Epithelial cell of esophagus (primary cell): ENCODE measurements at regions not wholly inside any gene's neighbourhood (a gene's known extent, or its start where the extent isn't known, plus 50 kb on each side); places are given as distances from the start of the nearest gene placed in this dataset.

ENCODE experiments used
- DNase-seq: peaks from one replicate; pipeline ENCODE4 v3.0.0; 2010; ENCODE audit warnings: low read depth
- H3K4me3 ChIP-seq: 2 replicates; pipeline ENCODE4 v1.5.1; 2011; ENCODE audit warnings: mild to moderate bottlenecking, low read length, control low read depth
- TF ChIP-seq, protein P1 (sequence below): IDR thresholded peaks from 2 replicates; pipeline ENCODE4 v1.5.1; 2011; ENCODE audit warnings: low read depth, mild to moderate bottlenecking, low read length, control low read depth, inconsistent platforms; ENCODE audit not compliant: insufficient read depth; ENCODE audit errors: missing control alignments

DNA sequence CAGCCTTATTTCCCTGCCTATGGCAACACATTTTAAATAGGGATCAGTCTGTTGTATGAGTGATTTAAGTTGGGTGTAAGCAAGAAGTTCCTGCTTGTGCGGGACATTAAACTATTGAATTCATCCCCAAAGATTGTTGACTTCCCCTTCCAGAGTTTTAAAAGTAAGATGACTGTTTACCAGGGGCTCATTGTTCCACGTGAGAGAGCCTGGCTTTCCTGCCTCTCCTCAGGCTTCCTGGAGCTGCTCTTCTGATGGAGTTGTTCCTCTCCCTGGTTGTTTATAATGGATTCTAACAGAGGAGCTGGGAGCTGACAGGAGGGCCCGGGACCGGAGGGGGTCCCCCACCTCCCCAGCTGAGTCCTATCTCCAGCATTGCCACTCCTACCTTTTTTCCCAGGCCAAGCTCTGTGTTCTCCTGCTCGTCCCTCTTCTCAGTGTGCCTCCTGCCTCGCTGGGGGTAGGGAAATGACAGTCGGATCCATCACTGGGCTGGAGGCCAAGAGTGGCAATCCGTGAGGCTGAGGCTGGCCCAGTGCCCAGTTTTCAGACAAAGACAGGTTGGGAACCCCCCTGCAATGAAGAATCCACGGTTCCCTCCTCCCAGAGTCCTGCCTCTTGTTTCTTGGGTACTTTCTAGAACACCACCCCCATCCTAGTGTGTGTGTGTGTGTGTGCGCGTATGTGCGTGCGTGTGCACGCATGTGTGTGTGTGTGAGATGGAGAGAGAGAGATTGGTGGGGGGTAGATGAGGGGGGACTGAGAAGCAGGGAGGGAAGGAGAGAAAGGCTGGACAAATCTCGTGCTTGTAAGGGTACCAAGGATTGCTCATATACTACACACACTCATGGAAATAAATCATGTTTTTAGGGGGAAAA, 123.7 kb upstream of the NFIB start:
- H3K4me3 ChIP-seq, result no peak overlapping the region
- peak; percentile 45 for DNase-seq
- TF ChIP-seq, protein P1, sequence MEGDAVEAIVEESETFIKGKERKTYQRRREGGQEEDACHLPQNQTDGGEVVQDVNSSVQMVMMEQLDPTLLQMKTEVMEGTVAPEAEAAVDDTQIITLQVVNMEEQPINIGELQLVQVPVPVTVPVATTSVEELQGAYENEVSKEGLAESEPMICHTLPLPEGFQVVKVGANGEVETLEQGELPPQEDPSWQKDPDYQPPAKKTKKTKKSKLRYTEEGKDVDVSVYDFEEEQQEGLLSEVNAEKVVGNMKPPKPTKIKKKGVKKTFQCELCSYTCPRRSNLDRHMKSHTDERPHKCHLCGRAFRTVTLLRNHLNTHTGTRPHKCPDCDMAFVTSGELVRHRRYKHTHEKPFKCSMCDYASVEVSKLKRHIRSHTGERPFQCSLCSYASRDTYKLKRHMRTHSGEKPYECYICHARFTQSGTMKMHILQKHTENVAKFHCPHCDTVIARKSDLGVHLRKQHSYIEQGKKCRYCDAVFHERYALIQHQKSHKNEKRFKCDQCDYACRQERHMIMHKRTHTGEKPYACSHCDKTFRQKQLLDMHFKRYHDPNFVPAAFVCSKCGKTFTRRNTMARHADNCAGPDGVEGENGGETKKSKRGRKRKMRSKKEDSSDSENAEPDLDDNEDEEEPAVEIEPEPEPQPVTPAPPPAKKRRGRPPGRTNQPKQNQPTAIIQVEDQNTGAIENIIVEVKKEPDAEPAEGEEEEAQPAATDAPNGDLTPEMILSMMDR, result no peak

DNA sequence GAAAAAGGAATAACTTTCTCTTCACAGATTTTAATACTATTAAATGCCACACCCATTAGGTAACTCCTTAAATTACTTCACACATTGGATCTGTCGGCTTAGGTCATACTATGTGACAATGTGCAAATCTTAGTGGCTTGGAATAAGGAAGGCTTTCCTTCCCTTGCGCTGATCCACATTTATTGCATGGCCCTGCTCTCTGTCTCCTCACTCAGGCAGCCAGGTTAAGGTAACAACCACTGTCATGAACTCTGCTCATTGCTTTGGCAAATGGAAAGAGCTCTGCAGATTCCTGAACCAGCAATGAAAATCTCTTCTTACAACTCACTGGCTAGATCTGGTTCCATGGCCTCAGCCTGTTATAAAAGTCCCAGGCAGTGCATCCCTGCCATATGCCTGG, 121.9 kb upstream of the NFIB start:
- TF ChIP-seq, protein P1, result no peak
- H3K4me3 ChIP-seq, result no peak overlapping the region
- no peak for DNase-seq

DNA sequence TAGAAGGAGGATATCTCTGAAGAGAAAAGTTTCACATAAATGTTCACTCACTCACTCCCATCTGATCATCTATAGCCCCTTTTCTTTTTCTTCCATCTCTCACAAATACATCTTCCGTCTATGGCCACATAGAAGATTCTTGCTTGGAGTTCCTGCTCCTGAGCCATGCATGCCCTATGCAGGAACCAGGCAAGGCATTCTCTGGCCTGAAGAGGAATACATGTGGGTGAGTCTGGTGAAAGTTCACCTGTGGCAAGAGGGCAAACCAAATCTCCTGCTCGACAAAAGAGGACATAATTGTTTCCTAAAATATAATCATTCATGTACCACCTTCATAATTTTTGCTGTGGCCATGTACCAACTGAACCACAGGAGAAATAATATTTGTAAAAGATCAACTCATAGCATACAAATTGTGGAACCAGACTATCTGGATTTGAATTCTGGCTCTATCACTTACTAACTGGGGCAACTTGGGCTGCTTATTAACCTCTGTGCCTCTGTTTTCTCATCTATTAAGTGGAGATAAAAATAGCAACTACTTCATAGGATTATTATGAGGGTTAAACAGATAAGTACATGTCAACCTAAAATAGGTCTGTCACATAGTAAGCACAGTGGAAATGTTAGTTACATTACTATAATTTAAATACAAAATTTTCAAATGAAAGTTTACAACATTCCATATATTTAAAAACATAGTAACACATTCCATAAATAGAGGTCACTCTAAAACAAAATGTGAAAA, 121.2 kb upstream of the NFIB start:
- no peak overlapping the region for H3K4me3 ChIP-seq
- TF ChIP-seq, protein P1, result no peak

DNA sequence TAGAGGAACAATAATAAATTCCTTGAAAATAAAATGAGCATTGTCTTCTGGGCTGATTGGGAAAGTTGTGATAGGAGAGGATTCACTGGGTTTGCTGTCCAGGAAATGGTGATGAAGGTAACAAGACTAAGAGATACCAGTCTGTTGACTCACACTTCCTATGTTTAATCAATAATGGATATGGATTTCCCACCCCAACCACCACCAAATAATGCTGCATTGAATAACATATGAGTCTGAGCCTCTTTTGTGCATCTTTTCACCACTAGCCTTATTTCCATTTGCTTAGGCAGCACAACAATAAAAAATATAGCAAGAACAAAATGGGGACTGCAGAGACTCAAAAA, 120.2 kb upstream of the NFIB start:
- no peak for DNase-seq
- TF ChIP-seq, protein P1, result no peak
- H3K4me3 ChIP-seq, result no peak overlapping the region

More for the DNA sequence above, 121.2 kb upstream of the NFIB start:
- DNase-seq, result no peak

DNA sequence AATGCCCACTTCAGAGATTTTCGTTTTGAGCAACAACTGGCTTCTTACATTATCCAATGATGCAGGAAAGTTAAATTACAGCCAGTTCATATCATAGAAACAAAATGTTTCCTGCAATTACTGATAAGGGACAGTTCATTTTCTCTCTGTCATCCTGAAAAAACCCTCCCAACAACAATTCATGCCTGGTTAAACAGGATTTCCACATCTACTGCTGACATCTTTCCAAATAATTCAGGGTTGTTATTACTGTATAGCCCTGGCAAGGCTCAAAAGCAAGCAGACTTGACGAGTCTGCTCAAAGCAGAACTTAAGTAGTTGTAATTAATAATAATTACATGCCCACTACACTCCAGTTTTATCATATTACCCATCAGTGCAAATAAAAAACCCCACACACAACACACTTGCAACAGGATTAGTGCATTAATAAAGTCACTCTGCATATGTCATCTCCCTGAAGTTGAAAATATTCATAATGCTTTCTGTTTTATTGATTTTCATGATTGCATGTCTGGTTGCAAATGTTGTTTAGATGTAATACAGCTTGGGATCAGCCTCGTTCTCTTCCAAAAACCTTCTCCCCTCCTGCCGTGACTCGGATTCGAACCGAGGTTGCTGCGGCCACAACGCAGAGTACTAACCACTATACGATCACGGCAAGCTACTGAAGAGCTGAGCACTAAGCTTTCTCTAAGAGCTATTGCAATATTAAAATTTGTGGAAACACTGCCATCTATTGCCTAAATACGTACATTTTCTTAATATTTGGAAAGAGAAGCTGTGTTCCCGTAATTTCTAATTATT, 119.6 kb upstream of the NFIB start:
- H3K4me3 ChIP-seq, result no peak overlapping the region
- TF ChIP-seq, protein P1, result no peak
- peak; percentile 50 for DNase-seq

DNA sequence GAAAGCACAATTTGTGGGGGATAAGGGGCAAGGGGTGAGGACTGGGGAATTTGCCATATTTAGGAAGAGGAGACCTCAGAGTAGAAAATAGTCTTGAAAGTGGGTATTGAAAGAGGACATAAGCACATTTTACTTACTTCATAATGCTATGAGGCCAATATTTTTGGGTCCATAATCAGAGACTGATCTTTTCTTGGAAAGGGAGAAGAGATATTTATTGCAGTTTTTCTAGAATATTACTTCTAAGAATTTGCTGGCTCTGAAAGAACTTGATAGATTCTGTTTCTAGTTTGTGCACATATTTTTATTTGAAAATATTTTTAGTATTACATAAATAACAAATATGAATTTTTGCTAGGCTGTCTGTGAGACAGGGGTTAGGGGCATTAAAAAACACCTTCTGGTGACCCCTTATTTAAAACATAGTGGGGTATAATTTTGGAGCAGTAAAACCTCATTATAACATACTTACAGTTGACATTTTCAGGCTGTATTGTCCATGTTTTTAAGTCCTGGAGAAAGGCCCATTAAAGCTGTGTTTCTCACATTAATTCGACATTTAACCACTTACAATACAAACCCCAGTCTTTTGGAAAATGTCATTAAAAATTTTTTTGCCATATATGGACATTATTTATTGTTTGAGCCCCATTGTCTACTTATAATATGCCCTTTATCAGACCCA, 118.9 kb upstream of the NFIB start:
- no peak overlapping the region for H3K4me3 ChIP-seq
- DNase-seq, result no peak
- TF ChIP-seq, protein P1, result no peak
